GM12891 (cell line): ENCODE measurements at regions not wholly inside any gene's neighbourhood (a gene's known extent, or its start where the extent isn't known, plus 50 kb on each side); places are given as distances from the start of the nearest gene placed in this dataset.

Source experiments
- DNase-seq: peaks from one replicate; pipeline ENCODE4 v3.0.0; 2011; ENCODE audit warnings: low spot score; ENCODE audit not compliant: insufficient read length
- FAIRE-seq: peaks from 2 replicates; lab custom pipeline; 2011; peaks lifted over from hg19 to GRCh38; lab: Jason Lieb, UNC
- PAX5 ChIP-seq: IDR thresholded peaks from 2 replicates; pipeline ENCODE4 v1.6.1; 2011; ENCODE audit warnings: low read length, moderate library complexity, mild to moderate bottlenecking; ENCODE audit not compliant: insufficient read depth, severe bottlenecking
- POLR2A ChIP-seq: IDR thresholded peaks from 2 replicates; pipeline ENCODE4 v1.6.1; 2011; ENCODE audit warnings: low read depth, low read length, control low read depth
- POLR2AphosphoS5 ChIP-seq: IDR thresholded peaks from 2 replicates; pipeline ENCODE4 v1.6.1; 2011; ENCODE audit warnings: low read depth, low read length, control low read depth
- POU2F2 ChIP-seq: IDR thresholded peaks from 2 replicates; pipeline ENCODE4 v1.6.1; 2011; ENCODE audit warnings: low read depth, mild to moderate bottlenecking, control low read depth, low read length, moderate library complexity
- SPI1 ChIP-seq: IDR thresholded peaks from 2 replicates; pipeline ENCODE4 v1.6.1; 2011; ENCODE audit warnings: low read depth, low read length, control low read depth
- TAF1 ChIP-seq: IDR thresholded peaks from 2 replicates; pipeline ENCODE4 v1.6.1; 2011; ENCODE audit warnings: low read depth, low read length, control low read depth

DNA sequence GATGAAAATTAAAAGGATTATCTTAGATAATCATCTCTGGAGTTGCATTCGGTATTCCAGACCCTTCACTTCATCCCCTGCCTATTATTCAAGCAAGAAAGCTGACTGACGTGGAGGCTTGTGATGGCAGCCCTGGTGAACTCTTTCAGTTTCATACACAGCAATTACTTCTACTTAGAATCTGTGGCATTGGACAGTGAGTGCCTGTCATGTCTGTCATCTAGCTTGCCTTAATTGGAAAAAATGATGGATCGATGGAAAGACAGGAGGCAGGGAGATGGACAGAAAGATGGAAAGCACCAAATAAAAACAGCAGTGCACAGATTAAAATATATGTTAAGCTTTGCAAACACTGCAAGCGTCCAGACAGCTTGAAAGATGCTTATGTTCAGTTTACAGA lies 1371.0 kb upstream of the CDH6 start:
- no peak for FAIRE-seq
- no peak for TF ChIP-seq POLR2A
- TF ChIP-seq TAF1: no peak
- TF ChIP-seq POU2F2: no peak
- TF ChIP-seq POLR2AphosphoS5: no peak
- no peak for TF ChIP-seq SPI1
- TF ChIP-seq PAX5: no peak
- no peak for DNase-seq

DNA sequence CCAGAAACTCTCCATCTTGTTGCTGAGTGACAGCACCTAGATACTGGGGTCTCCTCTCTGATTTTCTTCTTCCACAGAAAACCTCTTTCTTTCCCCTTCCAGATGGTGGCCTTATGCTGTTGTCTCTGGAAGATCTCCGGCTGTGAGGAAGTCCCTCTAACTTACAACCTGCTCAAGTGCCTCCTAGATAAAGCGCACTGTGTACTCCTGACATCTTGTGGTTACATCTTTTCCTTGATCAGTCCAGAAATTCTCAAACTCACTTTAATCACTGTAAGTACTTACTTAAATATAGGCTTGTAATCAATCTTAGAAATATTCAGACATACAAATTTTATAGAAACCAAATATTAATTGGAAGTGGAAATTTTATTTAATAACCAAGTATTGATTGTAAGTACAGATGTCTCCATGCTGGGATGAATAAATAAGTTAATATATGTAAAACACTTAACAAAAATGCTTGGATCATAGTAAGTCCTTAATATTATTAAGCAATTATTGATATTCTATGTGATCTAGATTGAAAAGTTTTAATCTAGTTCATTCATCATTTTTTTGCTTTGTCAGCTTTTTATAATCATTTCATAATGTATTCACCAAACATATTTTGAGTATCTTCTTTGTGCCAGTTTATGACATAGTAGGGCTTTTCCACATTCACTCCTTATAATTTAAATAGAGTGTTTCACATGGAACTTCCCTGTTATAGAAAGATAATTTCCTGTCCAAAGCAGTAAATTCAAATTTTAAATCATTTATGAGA lies 1381.4 kb upstream of the CDH6 start:
- no peak for TF ChIP-seq PAX5
- no peak for TF ChIP-seq POLR2AphosphoS5
- TF ChIP-seq TAF1: no peak
- no peak for TF ChIP-seq POU2F2
- TF ChIP-seq POLR2A: no peak
- TF ChIP-seq SPI1: no peak
- no peak for DNase-seq
- FAIRE-seq: no peak

DNA sequence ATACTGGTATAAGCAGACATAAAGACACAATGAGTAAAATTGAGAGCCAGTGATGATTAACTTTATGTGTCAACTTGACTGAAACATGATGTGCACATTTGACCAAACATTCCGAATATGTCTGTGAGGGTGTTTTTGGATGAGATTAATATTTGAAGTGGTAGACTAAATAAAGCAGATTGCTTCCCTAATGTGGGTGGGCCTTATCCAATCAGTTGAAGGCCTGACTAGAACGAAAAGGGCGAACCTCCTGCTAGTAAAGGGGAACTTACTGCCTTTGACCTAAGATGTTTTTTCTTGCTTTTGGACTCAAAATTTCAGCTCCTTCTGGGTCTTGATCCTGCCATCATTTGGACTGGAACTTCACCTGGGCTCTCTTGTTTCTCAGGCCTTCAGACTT lies 1387.7 kb upstream of the CDH6 start:
- no peak for DNase-seq
- TF ChIP-seq TAF1 (no peak), SPI1 (no peak), PAX5 (no peak), POLR2AphosphoS5 (no peak), POU2F2 (no peak), POLR2A (no peak)
- FAIRE-seq: no peak

DNA sequence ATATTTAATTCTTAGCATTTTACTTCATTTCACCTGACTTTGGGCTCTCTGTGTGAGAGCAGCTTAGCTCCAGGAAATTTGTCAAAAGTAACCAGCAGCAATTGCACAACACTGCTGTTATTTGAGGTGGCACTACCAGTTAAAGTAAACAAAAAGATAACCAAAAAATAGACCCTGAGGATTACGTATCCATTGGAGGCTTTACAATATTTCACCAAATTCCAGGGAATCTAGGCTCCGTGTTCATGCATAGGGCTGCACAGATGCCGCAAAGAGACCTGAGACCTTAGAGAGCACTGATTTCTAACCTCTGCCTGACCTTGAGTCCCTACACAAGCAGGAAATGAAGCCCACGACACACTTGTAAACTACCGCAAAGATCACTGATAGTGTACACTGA lies 1392.7 kb upstream of the CDH6 start:
- DNase-seq (no peak), FAIRE-seq (no peak)
- TF ChIP-seq POLR2A (no peak), POLR2AphosphoS5 (no peak), POU2F2 (no peak), TAF1 (no peak)

DNA sequence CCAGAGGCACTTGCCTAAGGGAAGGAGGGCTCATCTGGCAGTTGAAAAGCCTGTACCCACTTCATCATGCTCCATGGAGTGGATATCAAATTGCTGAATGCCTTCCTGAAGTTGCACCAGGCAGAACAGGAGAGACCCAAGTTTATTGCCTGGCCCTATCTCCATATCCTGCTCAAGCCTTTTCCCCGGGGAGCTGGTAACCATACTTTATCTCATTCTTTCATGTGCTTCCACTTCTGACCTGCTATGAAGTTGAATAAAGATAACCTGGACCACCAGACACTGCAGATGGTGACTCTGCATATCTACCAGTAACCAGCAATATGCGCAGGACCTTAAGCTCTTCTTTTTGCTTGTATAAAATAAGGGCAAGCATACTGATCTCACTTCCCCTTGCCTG lies 1397.5 kb upstream of the CDH6 start:
- FAIRE-seq (no peak), DNase-seq (no peak)
- TF ChIP-seq POLR2AphosphoS5: no peak
- no peak for TF ChIP-seq POU2F2
- TF ChIP-seq SPI1: no peak
- TF ChIP-seq PAX5: no peak
- TF ChIP-seq TAF1: no peak
- no peak for TF ChIP-seq POLR2A

DNA sequence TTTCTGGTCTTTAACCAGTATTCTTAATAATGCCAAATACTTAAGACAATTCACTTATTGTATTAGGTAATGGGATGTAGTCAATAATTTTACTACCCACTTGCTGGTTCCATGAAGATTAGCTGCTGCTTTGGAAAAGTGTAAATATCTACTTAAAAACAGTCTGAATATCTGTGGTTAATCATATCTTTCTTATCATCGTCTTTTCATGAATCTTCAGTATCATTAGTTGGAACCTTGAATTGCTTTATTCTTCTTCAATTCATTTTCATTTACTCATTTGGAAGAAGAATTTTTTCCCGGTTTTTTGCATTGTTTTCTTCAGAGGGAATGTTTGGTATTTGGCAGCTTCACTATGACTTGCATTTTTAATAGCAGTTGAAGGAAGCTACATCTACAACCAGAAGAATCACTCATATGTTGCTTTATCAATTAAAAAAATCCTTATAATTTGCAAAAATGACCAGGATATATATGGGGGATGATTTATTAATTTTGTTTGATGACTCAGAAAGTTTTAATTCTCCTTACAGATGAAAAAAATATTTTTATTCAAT lies 1398.3 kb upstream of the CDH6 start:
- no peak for FAIRE-seq
- TF ChIP-seq POLR2AphosphoS5 (no peak), PAX5 (no peak), SPI1 (no peak), TAF1 (no peak), POU2F2 (no peak), POLR2A (no peak)
- no peak for DNase-seq

DNA sequence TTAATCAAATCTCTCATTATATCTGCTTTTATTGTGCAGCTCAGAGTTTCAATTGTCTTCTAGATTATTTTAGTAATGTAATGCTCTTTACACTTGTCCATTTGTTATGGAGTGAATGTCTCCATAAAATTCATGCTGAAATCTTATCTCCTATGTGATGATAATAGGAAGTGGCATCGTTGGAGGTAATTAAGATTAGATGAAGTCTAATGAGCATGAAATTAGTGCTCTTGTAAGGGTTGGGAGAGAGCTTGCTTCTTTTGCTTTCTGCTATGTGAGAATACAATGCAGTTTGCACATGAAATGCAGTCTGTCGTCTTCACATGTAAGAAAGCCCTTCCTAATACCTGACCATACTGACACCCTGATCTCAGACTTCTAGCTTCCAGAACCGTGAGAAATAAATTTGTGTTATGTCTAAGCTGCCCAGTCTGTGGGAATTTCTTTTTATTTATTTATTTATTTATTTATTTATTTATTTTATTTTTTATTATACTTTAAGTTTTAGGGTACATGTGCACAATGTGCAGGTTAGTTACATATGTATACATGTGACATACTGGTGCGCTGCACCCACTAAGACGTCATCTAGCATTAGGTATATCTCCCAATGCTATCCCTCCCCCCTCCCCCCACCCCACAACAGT lies 1399.2 kb upstream of the CDH6 start:
- DNase-seq (no peak), FAIRE-seq (no peak)
- TF ChIP-seq POU2F2 (no peak), SPI1 (no peak), POLR2AphosphoS5 (no peak), POLR2A (no peak), PAX5 (no peak), TAF1 (no peak)

DNA sequence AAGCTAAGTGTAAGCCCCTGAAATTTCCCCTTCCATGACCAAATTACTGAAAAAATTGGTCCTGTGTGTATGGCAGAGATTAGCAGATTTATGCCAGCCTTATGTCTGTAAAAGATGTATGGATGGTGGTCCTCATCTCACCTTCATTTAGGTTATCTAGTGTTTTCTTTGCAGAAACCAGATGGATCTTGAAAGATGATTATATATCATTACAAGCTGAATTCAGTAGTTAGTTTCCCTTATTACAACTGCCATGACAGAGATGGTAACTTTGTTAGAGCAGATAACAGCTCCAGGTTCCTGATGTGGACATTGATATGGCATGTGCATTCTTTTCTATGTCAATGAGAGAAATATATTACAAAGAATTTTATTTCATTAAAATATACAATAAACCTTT lies 1403.2 kb upstream of the CDH6 start:
- no peak for FAIRE-seq
- no peak for DNase-seq
- TF ChIP-seq PAX5: no peak

DNA sequence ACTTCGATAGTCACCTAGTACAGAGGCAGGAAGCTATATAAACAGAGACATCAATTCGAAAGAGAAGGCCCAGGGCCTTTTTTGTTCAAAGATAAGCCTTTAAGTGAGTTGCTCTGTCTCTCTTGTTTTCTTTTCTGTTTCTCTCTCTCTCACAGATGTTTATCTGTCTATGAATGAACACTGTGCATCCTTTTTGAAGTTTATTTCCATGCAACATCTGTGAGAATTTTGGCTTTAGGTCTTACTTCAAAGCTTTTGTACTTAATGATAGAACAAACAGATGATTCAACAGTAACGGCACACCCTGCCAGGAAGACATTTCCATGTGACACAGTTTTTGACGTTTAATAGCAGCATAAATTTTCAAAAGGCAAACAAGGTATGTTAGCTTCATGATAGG lies 1413.1 kb upstream of the CDH6 start:
- FAIRE-seq (no peak), DNase-seq (no peak)
- TF ChIP-seq SPI1 (no peak), POLR2A (no peak), POU2F2 (no peak), POLR2AphosphoS5 (no peak), PAX5 (no peak), TAF1 (no peak)

DNA sequence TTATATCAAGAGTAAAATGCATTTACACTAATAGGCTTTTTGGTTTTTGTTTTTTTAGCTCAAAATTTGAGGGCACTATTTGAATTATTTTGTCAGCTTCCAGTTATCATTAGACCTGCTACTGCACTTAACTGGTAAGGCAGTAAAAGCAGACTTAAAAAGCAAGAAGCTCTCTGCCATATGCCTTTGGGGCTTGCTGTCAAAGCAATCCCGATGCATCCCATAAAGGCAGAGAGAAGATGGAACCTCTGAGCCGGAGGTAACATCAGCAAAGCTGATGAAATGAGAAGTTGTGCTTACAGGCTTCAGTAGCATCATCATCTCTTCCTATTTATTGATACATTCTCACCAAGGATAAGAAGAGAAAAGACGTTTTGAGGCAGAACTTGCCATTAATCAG lies 1414.3 kb upstream of the CDH6 start:
- TF ChIP-seq POU2F2 (no peak), POLR2AphosphoS5 (no peak), POLR2A (no peak), TAF1 (no peak), SPI1 (no peak), PAX5 (no peak)
- FAIRE-seq (no peak), DNase-seq (no peak)
